ENCODE measurements at regions not wholly inside any gene's neighbourhood (a gene's known extent, or its start where the extent isn't known, plus 50 kb on each side); places are given as distances from the start of the nearest gene placed in this dataset.

- TF ChIP-seq IKZF2 (IDR thresholded peaks at IDR 0.05) (no peak), CEBPB (IDR thresholded peaks at IDR 0.05; ENCODE audit: borderline replicate concordance in 1 of 2, low read depth in 2 of 2, low read length in 2 of 2) (no peak), CTCF (IDR thresholded peaks at IDR 0.05 in 2 of 3, conservative IDR thresholded peaks at IDR 0.05 in 1 of 3; ENCODE audit: control insufficient read depth in 2 of 3, extremely low read depth in 1 of 3, insufficient read depth in 1 of 3, low read depth in 3 of 3, low read length in 3 of 3) (no peak), POLR2AphosphoS5 (IDR thresholded peaks at IDR 0.05; ENCODE audit: low read length) (no peak), CREM (IDR thresholded peaks at IDR 0.05; ENCODE audit: low read depth) (no peak), HSF1 (IDR thresholded peaks at IDR 0.05; ENCODE audit: low read depth, low read length) (no peak), JUND (IDR thresholded peaks at IDR 0.05; ENCODE audit: low read depth, low read length) (no peak), MAX (IDR thresholded peaks at IDR 0.05; ENCODE audit: low read depth, low read length) (no peak), SREBF1 (IDR thresholded peaks at IDR 0.05; ENCODE audit: low read length) (no peak), POLR2A (IDR thresholded peaks at IDR 0.05; ENCODE audit: low read depth, low read length) (no peak), TAF1 (IDR thresholded peaks at IDR 0.05; ENCODE audit: borderline replicate concordance, low read depth, low read length) (no peak), ATF2 (IDR thresholded peaks at IDR 0.05; ENCODE audit: low read length) (no peak)
These were observed 726.4 kb upstream of the GRAMD2B start for GRCh38 chr5:125696762-125697161.

Data from GM12878 (cell line).